HG03342 (cell line): ENCODE measurements at regions not wholly inside any gene's neighbourhood (a gene's known extent, or its start where the extent isn't known, plus 50 kb on each side); places are given as distances from the start of the nearest gene placed in this dataset.
"Not testable (repeated sequence)": the region's sequence is repeated elsewhere in the genome, so short reads cannot be mapped to it uniquely, and the experiment has no call there.

Experiments
- ATAC-seq: cut with Tn5 transposase; IDR thresholded peaks from one replicate; pipeline ENCODE4 v1.9.1; 2021; ENCODE audit warnings: mild to moderate bottlenecking, moderate library complexity; ENCODE audit not compliant: unreplicated experiment

DNA sequence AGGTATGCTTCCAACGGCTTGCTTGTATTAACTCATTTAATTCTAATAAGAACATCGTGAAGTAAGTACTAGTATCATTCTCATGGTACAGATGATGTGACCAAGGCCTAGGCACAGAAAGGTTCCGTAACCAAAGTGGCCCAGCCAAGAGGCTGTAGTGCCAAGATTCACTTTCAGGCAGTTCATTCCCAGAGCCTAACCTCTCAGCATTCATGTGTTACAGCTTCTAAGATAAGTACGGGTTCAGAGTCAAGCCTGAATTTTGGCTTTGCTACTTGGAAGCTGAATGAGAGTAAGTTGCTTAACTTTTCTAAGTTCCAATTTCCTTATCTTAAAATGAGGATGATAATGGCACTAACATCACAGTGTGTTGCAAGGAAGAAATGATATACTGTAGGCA lies 379.9 kb downstream of the AEBP2 start:
- ATAC-seq = no peak

DNA sequence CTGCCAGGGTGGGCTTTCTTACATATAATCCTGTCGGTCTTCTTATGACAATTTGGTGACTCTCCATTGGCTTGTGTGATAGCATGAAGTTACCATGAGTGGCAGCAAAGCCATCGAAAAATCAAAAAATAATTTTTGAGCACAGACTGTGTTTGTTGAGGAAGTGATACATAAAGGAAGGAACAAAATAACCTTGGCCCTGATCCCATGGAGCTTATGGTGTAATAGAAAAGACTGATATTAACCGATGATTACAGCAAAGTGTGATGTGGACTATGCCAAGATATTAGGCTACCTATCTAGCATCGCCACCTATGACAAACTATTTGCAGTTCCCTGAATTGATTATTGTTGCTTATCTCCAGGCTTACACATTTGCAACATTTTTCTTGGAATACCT lies 383.2 kb downstream of the AEBP2 start:
- no peak for ATAC-seq

DNA sequence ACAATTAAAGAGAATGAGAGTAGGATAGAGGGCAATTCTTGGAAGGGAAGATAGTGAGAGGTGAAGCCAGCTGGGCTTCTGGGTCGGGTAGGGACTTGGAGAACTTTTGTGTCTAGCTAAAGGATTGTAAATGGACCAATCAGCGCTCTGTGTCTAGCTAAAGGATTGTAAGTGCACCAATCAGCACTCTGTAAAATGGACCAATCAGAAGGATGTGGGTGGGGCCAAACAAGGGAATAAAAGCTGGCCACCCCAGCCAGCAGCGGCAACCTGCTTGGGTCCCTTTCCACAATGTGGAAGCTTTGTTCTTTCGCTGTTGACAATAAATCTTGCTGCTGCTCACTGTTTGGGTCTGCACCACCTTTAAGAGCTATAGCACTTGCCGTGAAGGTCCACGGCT lies 384.0 kb downstream of the AEBP2 start:
- ATAC-seq = not testable (repeated sequence)

DNA sequence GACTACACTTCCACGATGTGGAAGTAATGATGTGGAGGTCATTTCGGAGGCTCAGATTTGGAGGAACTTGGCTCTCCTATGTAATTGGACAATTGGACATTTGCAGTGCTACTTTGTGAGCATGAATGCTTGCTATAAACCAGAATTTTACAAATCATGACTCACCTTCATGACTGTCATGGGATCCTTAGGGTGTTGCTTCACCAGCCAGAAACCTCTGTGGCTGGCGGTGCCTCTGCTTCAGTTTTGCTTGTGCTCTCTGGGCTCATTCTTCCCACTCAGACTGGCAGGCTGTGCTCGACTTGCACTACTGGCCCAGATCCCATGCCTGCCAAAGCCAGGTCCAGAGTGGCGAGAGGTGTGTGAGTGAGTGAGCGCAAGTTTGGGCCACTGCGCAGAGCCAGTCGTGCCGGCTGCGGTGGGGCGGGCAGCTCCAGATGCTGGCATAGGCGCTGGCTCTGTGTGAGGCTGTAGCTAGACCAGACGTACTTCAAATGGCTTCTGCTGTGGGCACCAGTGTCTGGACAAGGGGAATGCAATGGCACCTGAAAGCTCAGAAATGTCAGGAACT lies 387.8 kb downstream of the AEBP2 start:
- ATAC-seq = no peak

DNA sequence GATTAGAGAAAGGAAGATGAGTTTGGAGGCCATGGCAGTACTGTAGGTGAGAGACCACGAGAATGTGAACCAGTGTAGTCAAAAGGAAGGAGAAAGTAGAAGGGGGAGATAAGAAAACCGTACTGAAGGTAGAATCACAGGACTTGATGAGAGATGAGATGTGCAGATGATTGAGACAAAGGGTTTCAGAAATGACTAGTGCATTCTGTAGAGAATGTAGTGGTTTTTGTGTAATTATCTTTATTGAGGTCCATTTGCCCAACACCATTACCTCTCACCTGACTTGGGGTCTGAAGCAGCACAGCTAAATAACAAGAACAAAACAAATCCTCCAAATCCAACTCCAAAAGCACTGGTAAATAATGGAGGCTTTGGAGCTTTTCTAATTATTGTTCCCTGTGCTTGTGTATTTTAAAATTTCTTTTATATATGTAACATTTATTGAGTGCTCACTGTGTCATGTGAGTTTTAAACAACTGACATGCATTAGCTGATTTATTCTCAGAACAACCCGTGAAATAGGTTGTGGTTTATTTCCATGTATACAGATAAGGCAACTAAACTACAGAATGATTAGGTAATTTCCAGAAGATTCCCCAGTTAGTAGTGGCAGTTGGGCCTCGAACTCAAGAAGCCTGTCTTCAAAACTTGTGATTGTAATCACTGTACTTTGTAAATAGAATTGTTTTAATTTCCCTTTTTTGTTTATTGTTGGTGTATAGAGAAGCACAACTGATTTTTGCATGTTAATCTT lies 390.0 kb downstream of the AEBP2 start:
- no peak for ATAC-seq

- ATAC-seq = no peak
These were observed 391.2 kb downstream of the AEBP2 start for GRCh38 chr12:19830446-19830845.

DNA sequence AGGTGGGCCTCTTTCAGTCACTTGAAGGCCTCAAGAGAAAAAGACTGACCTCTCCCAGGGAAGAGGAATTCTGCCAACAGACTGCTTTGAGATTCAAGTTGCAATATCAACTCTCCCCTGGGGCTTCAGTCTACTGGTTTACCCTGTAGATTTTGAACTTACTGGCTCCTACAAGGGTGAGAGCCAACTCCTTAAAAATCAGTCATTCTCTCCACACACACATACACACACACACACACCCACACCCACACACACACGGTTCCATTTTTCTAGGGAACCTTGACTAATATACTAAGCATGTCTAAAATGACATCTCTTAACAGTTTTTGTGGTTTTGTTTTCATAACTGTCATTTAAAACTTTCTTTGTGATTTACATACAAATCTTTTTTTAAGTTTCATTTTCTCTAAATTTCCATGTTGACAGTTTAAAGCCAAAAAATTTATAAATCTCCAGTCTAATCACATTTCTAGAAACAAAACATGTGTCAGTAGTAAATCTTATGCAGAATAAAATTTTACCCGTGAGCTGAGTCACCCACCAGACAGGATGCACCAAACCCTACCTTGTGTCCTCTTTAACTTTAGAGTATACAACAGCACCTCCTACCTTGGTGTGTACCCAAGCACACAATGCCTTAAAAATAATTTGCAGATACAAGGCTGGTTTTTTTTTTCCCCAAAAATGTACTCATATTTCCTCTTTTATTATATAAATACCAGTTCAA lies 394.6 kb downstream of the AEBP2 start:
- ATAC-seq = no peak

DNA sequence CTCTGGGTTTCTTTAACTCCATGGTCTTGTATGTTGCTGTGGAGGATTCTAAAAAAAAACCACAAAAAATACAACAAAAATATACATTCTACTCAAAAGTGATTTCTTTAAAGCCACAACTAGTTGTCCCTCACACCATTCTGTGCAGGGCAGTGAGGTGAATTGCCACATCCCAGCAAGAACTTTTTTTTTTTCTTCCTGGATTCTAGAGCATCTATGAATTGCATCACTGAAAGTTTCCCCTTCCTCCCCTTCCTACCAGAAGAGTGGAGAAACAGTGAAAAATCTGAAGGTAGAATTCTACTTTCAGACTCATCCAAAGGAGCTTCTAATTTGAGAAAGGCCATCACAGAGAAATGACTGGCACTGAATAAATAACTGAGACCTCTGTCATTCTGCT lies 395.3 kb downstream of the AEBP2 start:
- no peak for ATAC-seq

- ATAC-seq = no peak
These were observed 396.8 kb downstream of the AEBP2 start for GRCh38 chr12:19836056-19836455.

DNA sequence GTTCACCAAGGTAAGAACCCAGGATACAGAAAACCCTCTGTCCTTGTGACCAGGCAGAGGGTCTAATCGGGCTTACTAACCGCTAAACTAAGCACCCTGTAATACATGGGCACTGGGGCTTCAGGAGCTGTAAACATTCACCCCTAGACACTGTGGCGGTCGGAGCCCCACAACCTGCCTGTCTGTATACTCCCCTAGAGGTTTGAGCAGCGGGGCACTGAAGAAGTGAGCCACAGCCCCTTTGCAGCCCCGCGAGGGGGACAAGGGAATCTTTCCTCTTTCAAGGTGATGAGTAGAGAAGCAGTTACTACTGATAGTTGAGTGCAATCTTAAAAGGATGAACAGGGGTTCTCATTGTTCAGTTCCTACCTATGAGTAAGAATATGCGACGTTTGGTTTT lies 397.2 kb downstream of the AEBP2 start:
- ATAC-seq = no peak

DNA sequence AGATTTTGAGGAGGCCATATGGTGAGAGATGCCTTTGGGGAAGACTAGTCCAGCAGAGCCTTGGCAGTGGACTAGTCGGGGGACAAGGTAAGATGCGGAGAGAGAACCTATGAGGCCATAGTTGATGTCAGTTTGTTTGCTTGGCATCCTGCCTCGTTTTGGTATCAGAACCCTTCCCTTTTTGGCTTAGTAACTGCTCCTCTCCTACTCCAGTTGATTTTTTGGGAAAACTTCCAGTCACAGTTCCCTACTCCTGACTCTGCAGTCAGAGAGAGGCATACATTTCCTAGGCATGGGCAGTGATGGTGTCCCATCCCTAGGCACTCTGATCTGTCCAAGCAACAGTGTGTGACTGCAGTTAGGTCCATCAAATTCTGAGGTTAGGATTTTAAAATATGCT lies 398.3 kb downstream of the AEBP2 start:
- no peak for ATAC-seq

- ATAC-seq = no peak
These were observed 402.2 kb downstream of the AEBP2 start for GRCh38 chr12:19841451-19841850.

- no peak for ATAC-seq
These were observed 402.8 kb downstream of the AEBP2 start for GRCh38 chr12:19842116-19842515.

GRCh38 chr12:19844224-19844623 lies 404.9 kb downstream of the AEBP2 start:
- no peak for ATAC-seq

DNA sequence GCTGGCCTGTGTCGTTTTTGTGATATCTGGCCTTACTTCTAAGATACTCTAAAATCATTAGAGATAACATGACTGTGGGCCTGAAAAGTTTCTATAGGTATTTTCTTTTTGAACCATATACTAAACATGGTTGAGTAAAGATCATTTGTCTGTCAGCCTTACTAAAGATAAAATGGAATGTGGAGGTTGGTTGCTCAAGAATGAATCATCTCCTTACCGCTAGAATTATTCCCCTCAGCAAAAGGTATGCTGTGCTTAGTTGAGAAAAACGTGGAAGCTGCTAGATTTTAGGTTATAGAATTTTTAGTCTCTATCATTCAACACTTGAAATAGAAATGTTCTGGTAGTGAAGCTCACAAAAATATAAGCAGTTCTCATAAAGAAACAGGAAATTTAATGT lies 407.3 kb downstream of the AEBP2 start:
- no peak for ATAC-seq

- no peak for ATAC-seq
These were observed 408.2 kb downstream of the AEBP2 start for GRCh38 chr12:19847294-19848059.

GRCh38 chr12:19848421-19848820 lies 409.1 kb downstream of the AEBP2 start:
- no peak for ATAC-seq

DNA sequence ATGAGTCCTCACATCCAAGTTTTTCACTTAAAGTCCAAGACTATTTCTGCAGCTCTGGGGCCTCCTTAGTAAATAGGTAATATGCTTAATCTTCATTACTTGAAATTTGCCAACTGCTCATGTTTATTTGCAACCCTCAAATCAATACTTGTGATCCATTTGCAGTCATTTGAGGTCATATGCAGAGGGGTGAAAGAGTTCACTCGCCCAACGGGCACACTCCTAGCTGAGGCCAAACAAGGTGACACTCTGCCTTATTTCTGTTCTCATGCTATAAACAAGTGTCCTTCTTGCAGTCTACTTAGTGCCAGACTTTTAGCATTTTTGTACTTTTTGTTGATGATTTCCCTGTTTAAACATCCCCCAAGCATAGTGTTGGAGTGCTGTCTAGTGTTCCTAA lies 409.9 kb downstream of the AEBP2 start:
- no peak for ATAC-seq

DNA sequence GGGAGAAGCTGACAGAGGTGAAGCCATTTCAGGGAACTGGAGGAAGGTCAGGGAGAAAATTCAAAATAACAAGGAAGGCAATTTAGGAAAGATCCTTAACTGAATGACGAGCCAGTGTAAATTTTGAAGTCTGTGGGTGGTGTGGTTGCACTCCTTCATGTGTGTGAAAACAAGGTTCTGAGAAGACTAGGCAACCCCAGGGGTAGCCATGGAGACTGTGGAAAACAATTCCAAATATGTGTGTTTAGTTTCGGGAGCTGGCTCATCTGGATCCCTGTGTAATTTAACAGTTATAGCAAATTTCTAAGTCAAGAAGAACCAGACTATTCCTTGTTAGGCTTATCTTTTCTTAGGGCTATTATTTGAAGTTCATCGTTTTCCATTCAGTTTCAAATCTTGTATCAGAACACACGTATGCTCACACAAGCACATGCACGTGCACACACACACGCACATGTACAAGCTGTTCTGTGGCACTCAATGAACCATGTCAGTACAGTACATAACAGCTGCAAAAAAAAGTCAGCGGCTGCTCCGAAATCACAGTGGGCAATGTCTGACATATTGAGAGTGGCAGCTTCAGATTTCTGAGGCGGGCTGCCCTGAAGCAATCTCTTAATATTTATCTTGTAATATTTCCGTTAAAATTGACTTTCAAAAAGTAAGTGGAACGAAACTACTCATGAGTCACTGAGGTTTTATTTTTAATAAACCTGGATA lies 411.2 kb downstream of the AEBP2 start:
- ATAC-seq = no peak

DNA sequence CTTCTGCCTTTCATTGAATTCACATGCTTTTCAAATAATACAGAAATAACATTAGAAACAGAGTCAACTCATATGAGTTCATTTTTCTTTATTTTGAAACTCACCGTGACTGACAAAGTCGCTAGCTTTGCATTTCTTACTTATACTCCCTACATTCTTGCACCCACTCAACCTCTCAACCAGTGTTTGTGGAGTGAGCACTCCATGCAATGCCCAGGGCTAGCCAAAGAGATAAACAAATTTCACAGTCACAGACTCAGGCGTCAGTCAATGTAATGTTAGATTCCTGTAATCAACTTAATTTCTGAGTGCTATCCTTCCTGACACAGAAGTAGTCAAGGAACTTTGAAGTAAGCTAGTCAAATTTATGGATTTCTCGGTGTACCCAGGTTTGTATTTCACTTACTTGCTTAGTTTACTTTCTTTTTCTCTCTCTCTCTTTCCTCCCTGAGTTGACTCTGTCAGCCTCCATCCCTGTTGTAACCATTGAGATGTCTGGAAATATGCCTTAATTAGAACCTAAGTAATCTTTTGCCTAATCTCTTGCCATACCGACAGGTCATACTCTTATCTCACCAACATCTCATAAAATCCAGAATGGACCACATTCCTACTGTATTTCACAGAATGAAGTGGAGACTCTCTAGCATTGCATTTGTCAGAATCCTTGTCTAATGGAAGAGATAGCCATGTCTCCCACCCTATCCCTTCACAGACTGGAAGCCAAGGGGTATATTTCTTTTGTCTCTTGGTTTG lies 413.0 kb downstream of the AEBP2 start:
- ATAC-seq = no peak
